Tibial nerve (tissue), 4 donors: ENCODE measurements at regions not wholly inside any gene's neighbourhood (a gene's known extent, or its start where the extent isn't known, plus 50 kb on each side); places are given as distances from the start of the nearest gene placed in this dataset.

Source experiments
- DNase-seq, 2 donors: peaks; one replicate each; pipeline ENCODE4 v3.0.0-alpha.2; 2019; ENCODE audit warnings: low spot score in 2 of 2
- H3K27ac ChIP-seq, 4 donors: fragments of 200-600 bp; sonication (generic) in 3 of 4; one replicate each; pipeline ENCODE4 v1.5.1; 2017 to 2019; ENCODE audit warnings: mild to moderate bottlenecking in 1 of 4
- H3K27me3 ChIP-seq, 2 donors: fragments of 200-600 bp; sonication (generic) in 1 of 2; one replicate each; pipeline versions ENCODE4 v1.5.1 to v1.6.0; 2017 to 2019
- H3K36me3 ChIP-seq, 3 donors: fragments of 200-600 bp; sonication (generic); one replicate each; pipeline ENCODE4 v1.5.1; 2018 to 2019
- H3K4me1 ChIP-seq, 4 donors: fragments of 200-600 bp; sonication (generic) in 3 of 4; one replicate each; pipeline ENCODE4 v1.5.1; 2017 to 2019
- H3K4me3 ChIP-seq, 4 donors: fragments of 200-600 bp; sonication (generic) in 3 of 4; one replicate each; pipeline ENCODE4 v1.5.1; 2017 to 2019; ENCODE audit warnings: mild to moderate bottlenecking in 1 of 4, moderate library complexity in 1 of 4
- H3K9me3 ChIP-seq, 4 donors: fragments of 200-600 bp; sonication (generic) in 3 of 4; one replicate each; pipeline ENCODE4 v1.5.1; 2017 to 2019
- CTCF ChIP-seq, 5 experiments: fragments of 200-600 bp in 3 of 5; fragments of 450-650 bp in 2 of 5; sonication (generic) in 3 of 5; IDR thresholded peaks; one replicate each; pipeline ENCODE4 v1.5.1; 2016 to 2019; ENCODE audit warnings: antibody characterized with exemption in 5 of 5, mild to moderate bottlenecking in 3 of 5, moderate library complexity in 2 of 5
- EP300 ChIP-seq, 2 donors: sonication (generic); formaldehyde crosslinking; IDR thresholded peaks; one replicate each; pipeline ENCODE4 v1.6.1; 2017; ENCODE audit warnings: antibody characterized with exemption in 2 of 2, mild to moderate bottlenecking in 1 of 2
- POLR2A ChIP-seq, 2 donors: fragments of 450-650 bp; IDR thresholded peaks; one replicate each; pipeline ENCODE4 v1.6.1; 2017; ENCODE audit warnings: antibody characterized with exemption in 2 of 2, mild to moderate bottlenecking in 2 of 2, moderate library complexity in 2 of 2
- WGBS, 2 donors: methylation state at CpG; one replicate each; pipeline ENCODE4 v1.1.5; 2018; 5-methylcytosine and 5-hydroxymethylcytosine counted together

GRCh38 chr2:203603456-203604389, 68.6 kb upstream of the RAPH1 start:
- Histone ChIP-seq H3K4me1 (peaks cover 0 to 14% (median 0%) of the 10 kb centered on the region in 4 donors), H3K27ac (no peak overlapping the region), H3K36me3 (no peaks in the 10 kb centered on the region), H3K27me3 (no peaks in the 10 kb centered on the region), H3K9me3 (no peaks in the 10 kb centered on the region), H3K4me3 (no peak overlapping the region)
- WGBS, 2 donors, result 64 to 72% methylated on average over 10 of the region's 10 CpGs
- TF ChIP-seq EP300 (IDR thresholded peaks at IDR 0.05) (no peak), CTCF (IDR thresholded peaks at IDR 0.05) (no peak), POLR2A (IDR thresholded peaks at IDR 0.05) (no peak)
- DNase-seq, result no peak

- Histone ChIP-seq H3K27ac (no peak overlapping the region), H3K9me3 (no peaks in the 10 kb centered on the region), H3K4me1 (peaks cover 0 to 14% (median 0%) of the 10 kb centered on the region in 4 donors), H3K36me3 (no peaks in the 10 kb centered on the region), H3K4me3 (no peak overlapping the region), H3K27me3 (no peaks in the 10 kb centered on the region)
- 50 to 58% methylated on average over 1 of the region's 1 CpG for WGBS, 2 donors
- TF ChIP-seq POLR2A (IDR thresholded peaks at IDR 0.05) (no peak), CTCF (IDR thresholded peaks at IDR 0.05) (no peak), EP300 (IDR thresholded peaks at IDR 0.05) (peak in 1 of 2 donors; percentile 13)
- DNase-seq, result no peak
These were observed 70.2 kb upstream of the RAPH1 start for GRCh38 chr2:203605302-203605701.

GRCh38 chr2:203606051-203606450, 71.0 kb upstream of the RAPH1 start:
- no peak overlapping the region for H3K4me3 ChIP-seq
- WGBS, 2 donors, result 83 to 94% methylated on average over 3 of the region's 3 CpGs

GRCh38 chr2:203610558-203610957, 75.5 kb upstream of the RAPH1 start:
- Histone ChIP-seq H3K9me3 (no peaks in the 10 kb centered on the region), H3K27me3 (no peaks in the 10 kb centered on the region), H3K36me3 (no peaks in the 10 kb centered on the region), H3K4me1 (peaks cover 0 to under 1% (median 0%) of the 10 kb centered on the region in 4 donors), H3K27ac (no peak overlapping the region), H3K4me3 (no peak overlapping the region)
- 91 to 97% methylated on average over 8 of the region's 8 CpGs for WGBS, 2 donors
- no peak for TF ChIP-seq EP300 (IDR thresholded peaks at IDR 0.05)
- DNase-seq, result no peak

More at GRCh38 chr2:203606051-203606450, 71.0 kb upstream of the RAPH1 start:
- H3K36me3 ChIP-seq, result no peaks in the 10 kb centered on the region
- H3K27ac ChIP-seq, result no peak overlapping the region
- TF ChIP-seq CTCF (IDR thresholded peaks at IDR 0.05) (no peak), EP300 (IDR thresholded peaks at IDR 0.05) (no peak), POLR2A (IDR thresholded peaks at IDR 0.05) (no peak)
- no peaks in the 10 kb centered on the region for H3K27me3 ChIP-seq
- no peaks in the 10 kb centered on the region for H3K9me3 ChIP-seq
- peaks cover 0 to 14% (median 0%) of the 10 kb centered on the region in 4 donors for H3K4me1 ChIP-seq
- DNase-seq, result no peak

GRCh38 chr2:203612246-203612645, 77.1 kb upstream of the RAPH1 start:
- Histone ChIP-seq H3K4me1 (no peaks in the 10 kb centered on the region), H3K27ac (no peak overlapping the region), H3K9me3 (no peaks in the 10 kb centered on the region), H3K27me3 (no peaks in the 10 kb centered on the region), H3K4me3 (no peak overlapping the region), H3K36me3 (no peaks in the 10 kb centered on the region)
- TF ChIP-seq EP300 (IDR thresholded peaks at IDR 0.05) (no peak), CTCF (IDR thresholded peaks at IDR 0.05) (no peak), POLR2A (IDR thresholded peaks at IDR 0.05) (no peak)
- 60 to 67% methylated on average over 4 of the region's 4 CpGs for WGBS, 2 donors
- DNase-seq, result no peak
